NCI-H2227 treated with DMSO at 0.1 percent for 48 hours (cell line): ENCODE measurements at regions not wholly inside any gene's neighbourhood (a gene's known extent, or its start where the extent isn't known, plus 50 kb on each side); places are given as distances from the start of the nearest gene placed in this dataset.
"Not testable (repeated sequence)": the region's sequence is repeated elsewhere in the genome, so short reads cannot be mapped to it uniquely, and the experiment has no call there.

Experiments
- DNase-seq: peaks from one replicate; lab custom pipeline; 2025; lab: John Stamatoyannopoulos, UW

- no peak for DNase-seq
Measured at GRCh38 chr18:78501251-78501650, 478.4 kb upstream of the SALL3 start.

GRCh38 chr18:78503129-78503528 is 476.5 kb upstream of the SALL3 start:
- DNase-seq: no peak

GRCh38 chr18:78505851-78506461 is 473.7 kb upstream of the SALL3 start:
- no peak for DNase-seq

GRCh38 chr18:78507217-78507616 is 472.4 kb upstream of the SALL3 start:
- DNase-seq: no peak

GRCh38 chr18:78508228-78508824 is 471.3 kb upstream of the SALL3 start:
- not testable (repeated sequence) for DNase-seq

GRCh38 chr18:78510091-78510490 is 469.5 kb upstream of the SALL3 start:
- DNase-seq: no peak

GRCh38 chr18:78510636-78511035 is 469.0 kb upstream of the SALL3 start:
- no peak for DNase-seq

- no peak for DNase-seq
Measured at GRCh38 chr18:78511666-78512601, 467.7 kb upstream of the SALL3 start.

- DNase-seq: no peak
Measured at GRCh38 chr18:78514910-78515670, 464.5 kb upstream of the SALL3 start.

- DNase-seq: no peak
Measured at GRCh38 chr18:78517328-78517727, 462.3 kb upstream of the SALL3 start.

- no peak for DNase-seq
Measured at GRCh38 chr18:78517973-78518372, 461.6 kb upstream of the SALL3 start.

- no peak for DNase-seq
Measured at GRCh38 chr18:78518805-78519204, 460.8 kb upstream of the SALL3 start.

GRCh38 chr18:78519394-78520062 is 460.1 kb upstream of the SALL3 start:
- DNase-seq: no peak

- DNase-seq: no peak
Measured at GRCh38 chr18:78521136-78521535, 458.5 kb upstream of the SALL3 start.

- DNase-seq: no peak
Measured at GRCh38 chr18:78521744-78522143, 457.9 kb upstream of the SALL3 start.

- no peak for DNase-seq
Measured at GRCh38 chr18:78522507-78522906, 457.1 kb upstream of the SALL3 start.

- no peak for DNase-seq
Measured at GRCh38 chr18:78523850-78524249, 455.8 kb upstream of the SALL3 start.

GRCh38 chr18:78525366-78526111 is 454.1 kb upstream of the SALL3 start:
- no peak for DNase-seq

GRCh38 chr18:78526275-78526674 is 453.3 kb upstream of the SALL3 start:
- DNase-seq: no peak

GRCh38 chr18:78526923-78527711 is 452.5 kb upstream of the SALL3 start:
- no peak for DNase-seq
